HUES6 (cell line): ENCODE measurements at regions not wholly inside any gene's neighbourhood (a gene's known extent, or its start where the extent isn't known, plus 50 kb on each side); places are given as distances from the start of the nearest gene placed in this dataset.

Experiments used
- H3K27ac ChIP-seq: 2 replicates; pipeline ENCODE4 v1.7.0; 2013; ENCODE audit warnings: low read depth, mild to moderate bottlenecking, low read length, inconsistent platforms
- H3K27me3 ChIP-seq: 2 replicates; pipeline ENCODE4 v1.6.1; 2013; ENCODE audit warnings: low read length; ENCODE audit not compliant: control insufficient read depth, insufficient read depth
- H3K36me3 ChIP-seq: 2 replicates; pipeline ENCODE4 v1.6.1; 2013; ENCODE audit warnings: low read length; ENCODE audit not compliant: control insufficient read depth, insufficient read depth
- H3K4me1 ChIP-seq: 2 replicates; pipeline ENCODE4 v1.6.1; 2013; ENCODE audit warnings: low read length; ENCODE audit not compliant: control insufficient read depth, insufficient read depth
- H3K4me3 ChIP-seq: 2 replicates; pipeline ENCODE4 v1.5.1; 2013; ENCODE audit warnings: low read depth, low read length
- H3K9ac ChIP-seq: one replicate; pipeline ENCODE4 v1.6.1; 2013; ENCODE audit warnings: mild to moderate bottlenecking, low read length
- H3K9me3 ChIP-seq: 2 replicates; pipeline ENCODE4 v1.6.1; 2013; ENCODE audit warnings: low read depth, low read length; ENCODE audit not compliant: control insufficient read depth, insufficient read depth

- Histone ChIP-seq H3K9me3 (no peaks in the 10 kb centered on the region), H3K27me3 (no peaks in the 10 kb centered on the region), H3K4me3 (no peak overlapping the region), H3K4me1 (no peaks in the 10 kb centered on the region), H3K9ac (no peak overlapping the region), H3K27ac (no peak overlapping the region), H3K36me3 (no peaks in the 10 kb centered on the region)
Measured at GRCh38 chr13:71087006-71087405, 780.0 kb downstream of the DACH1 start.

GRCh38 chr13:71082631-71083030, 784.4 kb downstream of the DACH1 start:
- no peaks in the 10 kb centered on the region for H3K4me1 ChIP-seq
- H3K27ac ChIP-seq: no peak overlapping the region
- H3K27me3 ChIP-seq: no peaks in the 10 kb centered on the region
- no peaks in the 10 kb centered on the region for H3K36me3 ChIP-seq
- no peak overlapping the region for H3K4me3 ChIP-seq
- no peak overlapping the region for H3K9ac ChIP-seq
- H3K9me3 ChIP-seq: no peaks in the 10 kb centered on the region

- H3K27ac ChIP-seq: no peak overlapping the region
- no peak overlapping the region for H3K4me3 ChIP-seq
- no peaks in the 10 kb centered on the region for H3K27me3 ChIP-seq
- H3K9ac ChIP-seq: no peak overlapping the region
- H3K9me3 ChIP-seq: no peaks in the 10 kb centered on the region
- no peaks in the 10 kb centered on the region for H3K36me3 ChIP-seq
- peaks cover 9% of the 10 kb centered on the region for H3K4me1 ChIP-seq
Measured at GRCh38 chr13:71079638-71080037, 787.4 kb downstream of the DACH1 start.

GRCh38 chr13:71068041-71068440, 799.0 kb downstream of the DACH1 start:
- H3K4me3 ChIP-seq: no peak overlapping the region
- H3K4me1 ChIP-seq: no peaks in the 10 kb centered on the region
- H3K36me3 ChIP-seq: no peaks in the 10 kb centered on the region
- H3K27ac ChIP-seq: no peak overlapping the region
- H3K9ac ChIP-seq: no peak overlapping the region
- H3K9me3 ChIP-seq: no peaks in the 10 kb centered on the region
- H3K27me3 ChIP-seq: no peaks in the 10 kb centered on the region

- Histone ChIP-seq H3K9ac (no peak overlapping the region), H3K27me3 (no peaks in the 10 kb centered on the region), H3K4me1 (no peaks in the 10 kb centered on the region), H3K36me3 (no peaks in the 10 kb centered on the region), H3K9me3 (peaks cover 3% of the 10 kb centered on the region), H3K4me3 (no peak overlapping the region), H3K27ac (no peak overlapping the region)
Measured at GRCh38 chr13:71067165-71067815, 799.7 kb downstream of the DACH1 start.

GRCh38 chr13:71056581-71056980, 810.4 kb downstream of the DACH1 start:
- no peaks in the 10 kb centered on the region for H3K27me3 ChIP-seq
- H3K9ac ChIP-seq: no peak overlapping the region
- H3K4me3 ChIP-seq: no peak overlapping the region
- no peaks in the 10 kb centered on the region for H3K9me3 ChIP-seq
- H3K36me3 ChIP-seq: no peaks in the 10 kb centered on the region
- H3K4me1 ChIP-seq: peaks cover 9% of the 10 kb centered on the region; the same call in 1 of the 2 replicates
- no peak overlapping the region for H3K27ac ChIP-seq

- Histone ChIP-seq H3K9me3 (no peaks in the 10 kb centered on the region), H3K27me3 (no peaks in the 10 kb centered on the region), H3K4me3 (no peak overlapping the region), H3K9ac (no peak overlapping the region), H3K27ac (no peak overlapping the region), H3K36me3 (no peaks in the 10 kb centered on the region), H3K4me1 (peaks cover 9% of the 10 kb centered on the region; the same call in 1 of the 2 replicates)
Measured at GRCh38 chr13:71055644-71056043, 811.4 kb downstream of the DACH1 start.

DNA sequence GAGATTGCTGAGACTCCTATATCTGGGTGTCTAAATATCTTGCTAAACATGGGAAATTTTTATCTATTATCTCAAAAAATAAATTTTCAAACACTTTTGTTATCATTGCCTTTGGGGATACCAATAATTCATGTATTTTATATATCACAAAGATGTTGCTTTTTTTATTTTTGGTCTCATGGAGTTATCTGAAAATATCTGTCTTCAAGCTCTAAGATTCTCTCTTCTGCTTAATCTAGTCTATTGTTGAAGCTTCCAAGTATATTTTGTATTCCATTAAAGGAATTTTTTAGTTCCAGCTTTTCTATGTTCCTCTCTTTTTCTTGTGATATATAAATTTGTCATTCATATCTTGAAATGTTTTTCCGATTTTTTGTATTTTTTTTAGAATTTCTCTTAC, 812.0 kb downstream of the DACH1 start:
- no peak overlapping the region for H3K27ac ChIP-seq
- no peak overlapping the region for H3K9ac ChIP-seq

DNA sequence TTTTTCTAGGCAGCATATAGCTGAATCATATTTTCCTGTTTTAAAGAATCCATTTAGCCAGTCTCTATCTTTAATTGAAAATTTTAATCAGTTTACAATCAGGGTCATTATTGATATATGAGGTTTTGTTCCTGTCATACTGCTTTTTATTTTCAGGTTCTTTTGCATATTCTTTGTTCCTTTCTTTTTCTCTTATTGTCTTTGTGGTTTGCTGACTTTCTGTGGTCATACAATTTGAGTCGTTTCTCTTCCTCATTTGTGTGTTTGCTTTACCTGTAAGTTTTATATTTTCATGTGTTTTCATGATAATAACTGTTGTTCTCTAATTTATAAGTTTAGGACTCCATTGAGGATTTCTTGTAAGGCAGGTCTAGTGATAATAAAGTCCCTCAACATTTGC, 812.6 kb downstream of the DACH1 start:
- no peak overlapping the region for H3K4me3 ChIP-seq
- H3K27ac ChIP-seq: no peak overlapping the region
- H3K27me3 ChIP-seq: no peaks in the 10 kb centered on the region
- H3K4me1 ChIP-seq: peaks cover 9% of the 10 kb centered on the region; the same call in 1 of the 2 replicates
- H3K9me3 ChIP-seq: no peaks in the 10 kb centered on the region
- H3K36me3 ChIP-seq: no peaks in the 10 kb centered on the region
- no peak overlapping the region for H3K9ac ChIP-seq

More for the DNA sequence above, 812.0 kb downstream of the DACH1 start:
- Histone ChIP-seq H3K9me3 (no peaks in the 10 kb centered on the region), H3K4me1 (peaks cover 9% of the 10 kb centered on the region; the same call in 1 of the 2 replicates), H3K36me3 (no peaks in the 10 kb centered on the region), H3K4me3 (no peak overlapping the region), H3K27me3 (no peaks in the 10 kb centered on the region)

GRCh38 chr13:71051573-71051972, 815.4 kb downstream of the DACH1 start:
- Histone ChIP-seq H3K9me3 (no peaks in the 10 kb centered on the region), H3K27me3 (no peaks in the 10 kb centered on the region), H3K9ac (no peak overlapping the region), H3K36me3 (no peaks in the 10 kb centered on the region), H3K4me1 (peaks cover 14% of the 10 kb centered on the region), H3K27ac (no peak overlapping the region), H3K4me3 (no peak overlapping the region)

DNA sequence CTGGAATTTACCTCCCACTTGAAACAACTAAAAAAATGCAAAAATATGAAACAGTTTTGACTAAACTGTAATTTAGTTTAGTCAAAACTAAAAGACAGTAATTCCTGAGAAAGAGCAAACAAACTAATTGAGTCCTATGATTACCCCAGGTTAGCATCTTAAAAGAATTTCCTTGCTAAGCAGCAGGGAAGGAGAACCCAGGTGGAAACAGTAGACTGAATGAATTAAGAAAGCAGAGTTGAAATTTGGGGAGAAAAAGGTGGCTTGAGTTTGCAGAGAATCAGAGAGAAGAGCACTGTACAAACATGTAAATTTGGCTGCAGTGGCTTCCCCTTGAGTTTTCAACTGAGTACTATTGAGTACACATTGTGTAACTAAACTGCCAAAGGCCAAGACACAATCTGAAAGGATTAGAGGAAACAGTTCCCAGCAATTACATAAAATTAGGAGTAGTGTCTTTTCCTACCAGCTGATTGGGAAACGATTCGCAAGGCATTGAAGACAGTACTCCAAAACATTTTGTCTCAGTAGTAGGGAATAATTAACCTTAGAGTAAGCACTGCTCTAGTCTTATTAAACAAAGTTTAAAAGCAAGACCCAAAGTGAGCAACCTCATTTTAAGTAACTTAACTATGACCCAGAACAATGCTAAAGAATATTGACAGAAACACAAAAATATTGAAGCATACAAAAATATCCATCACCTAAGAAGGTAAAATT, 820.5 kb downstream of the DACH1 start:
- no peaks in the 10 kb centered on the region for H3K9me3 ChIP-seq
- peak overlapping the region; percentile 51 for H3K27ac ChIP-seq
- H3K9ac ChIP-seq: no peak overlapping the region
- no peaks in the 10 kb centered on the region for H3K36me3 ChIP-seq
- no peaks in the 10 kb centered on the region for H3K27me3 ChIP-seq
- H3K4me3 ChIP-seq: peak overlapping the region; percentile 11; the same call in 1 of the 2 replicates
- peaks cover 19% of the 10 kb centered on the region for H3K4me1 ChIP-seq
